GM23338 (cell line): ENCODE measurements at regions not wholly inside any gene's neighbourhood (a gene's known extent, or its start where the extent isn't known, plus 50 kb on each side); places are given as distances from the start of the nearest gene placed in this dataset.

Source experiments
- EZH2phosphoT487 ChIP-seq: fragments of 200-600 bp; sonication (generic); IDR thresholded peaks from one replicate; pipeline ENCODE4 v1.8.1; 2018; ENCODE audit warnings: antibody characterized with exemption; ENCODE audit not compliant: unreplicated experiment
- TF ChIP-seq, protein P1 (sequence below): IDR thresholded peaks from one replicate; pipeline ENCODE4 v1.6.1; 2018; ENCODE audit warnings: antibody characterized with exemption; ENCODE audit not compliant: unreplicated experiment
- TF ChIP-seq, protein P2 (sequence below), 2 experiments: fragments of 200-600 bp in 1 of 2; sonication (generic) in 1 of 2; conservative IDR thresholded peaks; 2 replicates each; pipeline versions ENCODE4 v1.5.1 to v1.6.1; 2016 to 2017; ENCODE audit warnings: antibody characterized with exemption in 2 of 2, low read depth in 2 of 2, mild to moderate bottlenecking in 2 of 2, moderate library complexity in 1 of 2

DNA sequence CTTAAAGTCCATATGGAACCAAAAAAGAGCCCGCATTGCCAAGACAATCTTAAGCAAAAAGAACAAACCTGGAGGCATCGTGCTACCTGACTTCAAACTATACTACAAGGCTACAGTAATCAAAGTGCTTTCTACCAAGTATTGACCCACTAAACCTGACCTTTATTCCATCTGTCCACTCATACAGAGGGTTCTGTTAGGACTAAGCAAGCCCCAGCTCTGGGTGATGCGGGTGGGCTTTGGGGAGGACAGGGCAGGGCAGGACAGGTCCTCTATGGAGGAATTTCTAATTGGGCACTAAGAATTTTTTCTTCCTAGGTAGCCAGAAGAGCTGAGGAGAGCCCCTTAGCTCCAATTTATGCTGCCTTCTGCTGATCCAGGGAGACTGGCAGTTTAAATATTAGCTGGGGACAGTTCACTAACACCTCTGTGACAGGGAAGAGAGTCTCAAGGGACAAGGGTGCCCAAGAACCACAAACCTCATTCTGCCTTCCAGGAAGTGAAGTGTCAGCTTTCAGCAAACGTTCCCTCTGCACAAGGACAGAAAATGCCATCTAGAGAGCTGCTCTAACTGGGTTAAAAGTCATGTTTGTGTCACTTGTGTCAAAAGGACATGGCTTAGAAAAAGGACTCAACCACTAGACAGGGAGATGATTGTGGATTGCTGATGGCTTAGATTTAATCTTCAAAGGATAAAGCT is 143.2 kb downstream of the KIT start:
- TF ChIP-seq, protein P1, sequence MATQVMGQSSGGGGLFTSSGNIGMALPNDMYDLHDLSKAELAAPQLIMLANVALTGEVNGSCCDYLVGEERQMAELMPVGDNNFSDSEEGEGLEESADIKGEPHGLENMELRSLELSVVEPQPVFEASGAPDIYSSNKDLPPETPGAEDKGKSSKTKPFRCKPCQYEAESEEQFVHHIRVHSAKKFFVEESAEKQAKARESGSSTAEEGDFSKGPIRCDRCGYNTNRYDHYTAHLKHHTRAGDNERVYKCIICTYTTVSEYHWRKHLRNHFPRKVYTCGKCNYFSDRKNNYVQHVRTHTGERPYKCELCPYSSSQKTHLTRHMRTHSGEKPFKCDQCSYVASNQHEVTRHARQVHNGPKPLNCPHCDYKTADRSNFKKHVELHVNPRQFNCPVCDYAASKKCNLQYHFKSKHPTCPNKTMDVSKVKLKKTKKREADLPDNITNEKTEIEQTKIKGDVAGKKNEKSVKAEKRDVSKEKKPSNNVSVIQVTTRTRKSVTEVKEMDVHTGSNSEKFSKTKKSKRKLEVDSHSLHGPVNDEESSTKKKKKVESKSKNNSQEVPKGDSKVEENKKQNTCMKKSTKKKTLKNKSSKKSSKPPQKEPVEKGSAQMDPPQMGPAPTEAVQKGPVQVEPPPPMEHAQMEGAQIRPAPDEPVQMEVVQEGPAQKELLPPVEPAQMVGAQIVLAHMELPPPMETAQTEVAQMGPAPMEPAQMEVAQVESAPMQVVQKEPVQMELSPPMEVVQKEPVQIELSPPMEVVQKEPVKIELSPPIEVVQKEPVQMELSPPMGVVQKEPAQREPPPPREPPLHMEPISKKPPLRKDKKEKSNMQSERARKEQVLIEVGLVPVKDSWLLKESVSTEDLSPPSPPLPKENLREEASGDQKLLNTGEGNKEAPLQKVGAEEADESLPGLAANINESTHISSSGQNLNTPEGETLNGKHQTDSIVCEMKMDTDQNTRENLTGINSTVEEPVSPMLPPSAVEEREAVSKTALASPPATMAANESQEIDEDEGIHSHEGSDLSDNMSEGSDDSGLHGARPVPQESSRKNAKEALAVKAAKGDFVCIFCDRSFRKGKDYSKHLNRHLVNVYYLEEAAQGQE: no peak
- TF ChIP-seq EZH2phosphoT487: no peak
- TF ChIP-seq, protein P2, sequence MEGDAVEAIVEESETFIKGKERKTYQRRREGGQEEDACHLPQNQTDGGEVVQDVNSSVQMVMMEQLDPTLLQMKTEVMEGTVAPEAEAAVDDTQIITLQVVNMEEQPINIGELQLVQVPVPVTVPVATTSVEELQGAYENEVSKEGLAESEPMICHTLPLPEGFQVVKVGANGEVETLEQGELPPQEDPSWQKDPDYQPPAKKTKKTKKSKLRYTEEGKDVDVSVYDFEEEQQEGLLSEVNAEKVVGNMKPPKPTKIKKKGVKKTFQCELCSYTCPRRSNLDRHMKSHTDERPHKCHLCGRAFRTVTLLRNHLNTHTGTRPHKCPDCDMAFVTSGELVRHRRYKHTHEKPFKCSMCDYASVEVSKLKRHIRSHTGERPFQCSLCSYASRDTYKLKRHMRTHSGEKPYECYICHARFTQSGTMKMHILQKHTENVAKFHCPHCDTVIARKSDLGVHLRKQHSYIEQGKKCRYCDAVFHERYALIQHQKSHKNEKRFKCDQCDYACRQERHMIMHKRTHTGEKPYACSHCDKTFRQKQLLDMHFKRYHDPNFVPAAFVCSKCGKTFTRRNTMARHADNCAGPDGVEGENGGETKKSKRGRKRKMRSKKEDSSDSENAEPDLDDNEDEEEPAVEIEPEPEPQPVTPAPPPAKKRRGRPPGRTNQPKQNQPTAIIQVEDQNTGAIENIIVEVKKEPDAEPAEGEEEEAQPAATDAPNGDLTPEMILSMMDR (conservative IDR thresholded peaks at IDR 0.05; ENCODE audit: low read depth in 2 of 2): no peak
